NCI-H1092 treated with DMSO at 0.1 percent for 48 hours (cell line): ENCODE measurements at regions not wholly inside any gene's neighbourhood (a gene's known extent, or its start where the extent isn't known, plus 50 kb on each side); places are given as distances from the start of the nearest gene placed in this dataset.
A peak's percentile ranks its signal among the peaks of the same experiment; 100 is the strongest.

ENCODE experiments used
- DNase-seq: peaks from one replicate; lab custom pipeline; 2025; lab: John Stamatoyannopoulos, UW

DNA sequence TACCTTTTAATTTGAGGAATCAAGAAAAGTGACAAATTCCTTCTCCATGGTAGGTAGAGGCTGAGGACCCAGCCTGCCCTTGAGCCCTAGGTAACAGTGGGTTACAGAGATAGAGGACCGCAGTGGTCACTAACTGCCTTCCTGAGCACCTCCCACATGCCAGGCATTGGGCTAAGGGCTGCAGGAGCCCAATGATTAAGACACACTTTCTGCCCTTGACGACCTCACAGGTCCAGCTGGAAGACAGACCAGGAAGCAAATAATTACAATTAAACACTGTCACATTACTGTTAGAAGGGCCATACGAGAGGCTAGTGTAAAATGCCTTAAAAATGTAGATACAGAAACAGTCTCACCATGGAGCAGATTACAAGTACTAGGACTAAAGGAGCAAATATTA is 156.8 kb upstream of the NFE2L3 start:
- no peak for DNase-seq

DNA sequence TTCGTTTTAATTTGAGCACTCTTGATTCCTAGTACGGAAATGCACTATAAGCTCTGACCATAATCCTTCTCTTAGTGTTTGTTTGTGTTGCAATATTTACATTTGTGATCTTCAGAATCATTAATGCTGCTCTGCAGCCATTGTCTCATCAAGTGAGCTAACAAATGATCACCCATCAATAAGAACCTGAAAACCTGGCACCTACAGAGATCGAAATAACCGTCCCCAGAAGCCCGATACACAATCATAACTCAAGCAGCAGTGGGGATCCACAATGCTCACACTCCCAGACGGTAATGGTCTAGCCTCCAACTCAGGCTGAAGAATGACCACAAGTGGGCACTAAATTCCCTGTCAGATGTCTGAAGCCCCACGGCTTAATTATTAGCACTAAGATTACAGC is 156.0 kb upstream of the NFE2L3 start:
- peak; percentile 29 for DNase-seq

DNA sequence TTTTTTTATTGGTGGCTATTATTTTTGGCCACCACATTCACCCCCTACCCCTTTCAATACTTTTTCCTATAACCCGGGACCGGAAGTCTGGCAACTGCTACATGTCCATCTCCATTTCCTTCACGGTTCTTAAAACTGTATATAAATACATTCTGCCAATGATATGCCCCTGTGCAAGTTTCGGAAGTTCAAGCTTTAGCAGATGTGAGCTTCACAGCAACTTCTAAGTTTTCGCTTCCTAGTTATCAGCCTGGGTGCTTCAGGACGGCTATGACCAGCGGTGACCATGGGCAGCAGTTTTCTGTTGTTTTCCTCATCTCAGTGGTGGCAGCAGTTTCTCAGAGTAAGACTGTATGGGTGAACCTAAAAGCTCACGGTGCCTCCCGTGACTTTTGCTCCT is 153.5 kb upstream of the NFE2L3 start:
- DNase-seq = no peak

DNA sequence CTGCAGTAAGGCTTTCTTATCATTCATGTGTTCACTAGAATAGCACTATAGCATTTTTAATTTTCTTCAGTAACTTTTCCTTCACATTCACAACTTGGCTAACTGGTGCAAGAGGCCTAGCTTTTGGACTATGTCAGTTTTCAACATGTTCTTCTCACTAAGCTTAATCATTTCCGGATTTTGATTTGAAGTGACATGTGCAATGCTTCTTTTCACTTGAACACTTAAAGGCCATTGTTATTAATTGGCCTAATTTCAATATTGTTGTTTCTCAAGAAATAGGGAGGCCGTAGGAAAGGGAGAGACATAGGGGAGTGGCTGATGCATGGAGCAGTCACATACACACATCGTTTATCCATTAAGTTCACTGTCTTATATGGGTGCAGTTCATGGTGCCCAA is 151.2 kb upstream of the NFE2L3 start:
- DNase-seq = no peak

DNA sequence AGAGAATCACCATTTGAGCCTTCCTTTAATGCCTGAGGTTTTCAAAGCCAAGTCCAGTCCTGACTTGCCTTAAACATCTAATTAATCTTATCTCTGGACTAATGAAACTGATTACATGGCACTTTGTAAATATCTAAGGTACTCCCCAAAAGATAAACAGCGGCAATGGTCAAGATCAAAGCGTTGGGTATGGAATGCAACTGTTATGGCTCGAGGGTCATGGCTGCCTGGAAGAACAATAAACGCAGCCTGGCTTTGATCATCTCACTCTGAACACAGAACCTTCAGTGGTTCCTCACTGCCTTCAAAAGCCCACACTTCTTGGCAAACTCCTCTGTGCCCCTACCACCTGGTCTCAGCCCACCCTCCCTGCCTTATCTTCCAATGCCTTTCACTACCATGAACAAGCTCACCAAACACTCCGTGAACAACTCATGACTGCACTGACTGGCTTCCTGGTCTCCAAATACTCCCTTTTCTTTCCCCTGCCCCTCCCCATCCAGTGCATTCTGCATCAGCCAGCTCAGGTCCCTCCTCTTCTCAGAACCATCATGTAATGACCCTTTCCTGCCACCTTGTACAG is 150.2 kb upstream of the NFE2L3 start:
- DNase-seq = no peak

DNA sequence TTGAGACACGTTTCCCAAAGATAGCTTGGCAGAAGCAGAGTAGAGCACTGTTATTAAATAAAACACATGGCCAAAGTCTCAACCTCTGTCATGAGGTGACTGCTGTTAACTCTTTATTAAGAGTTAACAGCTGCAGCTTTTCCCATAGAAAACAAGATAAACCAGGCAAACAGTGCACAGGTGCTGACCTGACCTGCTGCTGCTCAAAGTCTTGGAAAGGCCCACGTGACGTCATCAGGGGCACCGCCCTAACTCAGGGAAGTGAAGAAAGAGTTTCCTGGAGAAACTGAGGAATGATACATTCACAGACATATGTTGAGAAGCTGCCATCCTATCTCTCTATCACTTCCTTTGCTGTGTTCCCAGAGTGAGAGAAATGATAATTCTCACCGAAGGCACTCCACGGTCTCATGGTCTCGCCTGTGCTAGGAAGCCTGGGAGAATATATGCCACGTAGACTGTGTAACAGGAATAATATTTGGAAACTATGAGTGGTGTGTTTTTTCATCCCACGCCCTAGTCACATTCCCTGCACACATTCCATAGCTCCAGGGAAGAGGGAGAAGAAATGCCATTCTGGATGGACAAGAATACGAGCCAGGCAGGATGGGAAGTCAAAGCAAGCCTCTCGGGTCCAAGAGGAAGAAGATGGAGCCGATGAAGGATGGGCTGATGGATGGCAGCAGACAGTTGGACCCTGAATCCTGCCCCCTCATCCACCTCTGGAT is 146.2 kb upstream of the NFE2L3 start:
- no peak for DNase-seq

DNA sequence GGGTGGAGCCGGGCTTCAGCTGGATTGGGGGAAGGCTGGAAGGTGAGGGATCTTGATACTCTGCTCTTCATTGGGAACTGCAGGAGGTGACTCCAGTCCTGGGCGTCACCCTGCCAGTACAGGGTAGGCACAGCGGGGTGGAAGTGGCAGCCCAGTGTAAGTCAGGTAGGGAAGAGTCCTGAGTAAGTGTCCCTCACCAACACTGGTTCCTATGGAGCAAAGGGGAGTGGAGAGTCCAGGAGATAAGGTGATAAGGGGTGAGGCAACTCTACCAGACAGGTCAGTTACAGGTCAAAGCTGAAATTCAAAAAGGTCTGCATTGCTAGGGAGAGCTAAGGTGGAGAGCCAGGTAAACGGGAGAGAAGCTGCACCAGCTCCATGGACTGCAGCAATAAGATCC is 145.6 kb upstream of the NFE2L3 start:
- DNase-seq = no peak

DNA sequence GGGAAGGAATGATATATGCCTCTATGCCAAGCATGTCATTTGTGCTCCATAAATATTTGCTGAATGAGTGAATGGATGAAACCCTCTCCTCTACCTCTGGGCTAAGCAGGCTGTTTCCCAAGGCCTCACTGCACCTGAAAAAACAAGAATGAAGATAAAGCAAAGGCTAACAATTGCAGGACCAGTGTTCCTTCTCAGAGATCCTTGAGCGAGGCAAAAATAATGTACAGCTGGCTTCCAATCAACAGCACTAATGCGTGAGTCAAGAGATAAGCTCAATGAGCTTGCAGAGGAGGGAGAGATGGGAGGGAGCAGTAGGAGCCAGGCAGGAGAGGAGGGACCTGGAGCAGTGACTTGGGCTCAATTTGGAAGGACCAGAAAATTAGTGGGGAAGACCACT is 144.5 kb upstream of the NFE2L3 start:
- no peak for DNase-seq

DNA sequence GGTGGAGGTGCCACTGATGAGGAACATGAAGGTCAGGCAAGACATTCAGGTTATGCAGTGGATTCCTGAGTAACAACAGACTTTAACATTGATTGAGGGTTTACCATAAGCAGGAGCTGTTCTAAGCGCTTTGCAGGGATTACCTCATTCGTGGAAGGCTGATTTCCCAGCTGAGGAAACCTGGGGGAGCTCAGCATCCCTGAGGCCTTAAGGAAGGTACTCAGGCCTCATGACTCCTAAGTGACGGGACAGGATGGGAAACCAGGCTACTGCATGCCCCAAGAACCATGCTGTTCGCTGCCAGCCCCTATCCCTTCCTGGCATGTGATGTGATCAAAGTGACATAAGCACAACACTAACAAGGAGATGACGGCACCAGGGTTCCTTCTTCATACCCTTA is 143.6 kb upstream of the NFE2L3 start:
- no peak for DNase-seq

DNA sequence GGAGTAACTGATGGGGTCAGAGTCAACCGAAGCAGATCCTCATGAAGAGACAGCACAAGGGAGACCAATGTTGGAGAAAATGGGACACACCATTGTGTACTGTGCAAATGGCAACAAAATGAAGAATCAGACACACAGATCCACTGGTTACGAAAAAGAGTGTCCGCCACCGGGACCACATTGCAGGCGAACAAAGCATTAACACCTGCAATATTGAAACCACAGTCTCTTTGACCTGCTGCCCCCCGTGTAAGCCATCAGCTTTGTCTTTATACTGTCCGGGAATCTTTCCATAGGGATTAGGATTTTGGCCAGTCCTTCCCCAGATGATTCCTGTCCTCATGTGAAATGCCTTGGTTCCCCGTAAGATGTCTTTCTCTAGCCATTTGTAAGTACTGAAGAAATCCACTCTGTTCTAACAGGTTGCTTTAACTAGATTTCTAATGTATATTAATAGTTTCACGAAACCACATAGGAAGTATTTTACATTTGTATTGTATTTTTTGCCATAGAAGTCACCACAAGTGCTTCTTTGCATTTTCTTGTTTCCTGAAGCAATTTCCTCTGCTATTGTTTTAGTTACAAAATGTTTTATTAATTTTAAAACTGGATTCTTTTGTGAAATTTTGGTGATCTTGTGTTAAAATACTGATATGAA is 140.8 kb upstream of the NFE2L3 start:
- DNase-seq = no peak

DNA sequence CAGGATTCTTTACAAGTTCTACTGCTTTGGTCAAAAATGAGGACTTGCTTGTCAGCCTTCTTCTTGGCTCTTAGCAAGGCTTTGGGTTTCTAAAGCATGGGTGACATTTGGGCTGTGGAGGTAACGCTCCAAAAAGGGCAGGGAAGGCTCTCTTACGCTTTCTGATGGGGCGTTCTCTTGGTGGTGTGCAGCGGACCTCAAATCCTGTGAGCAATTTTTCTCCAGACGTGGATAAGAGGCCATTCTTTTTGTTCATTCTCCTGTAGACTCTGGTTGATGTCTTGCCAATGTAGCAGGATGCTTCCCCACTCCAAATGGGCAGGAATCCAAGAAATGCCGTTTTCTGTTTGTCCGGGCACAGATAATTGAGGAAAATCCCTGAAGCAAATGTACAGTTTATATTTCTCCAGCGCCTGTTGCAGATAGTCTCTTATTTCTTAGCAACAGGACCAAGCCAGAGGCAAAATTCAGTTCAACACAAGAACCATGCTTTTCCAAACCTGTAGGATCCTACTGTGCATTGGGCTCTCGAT is 138.4 kb upstream of the NFE2L3 start:
- peak; percentile 89 for DNase-seq

DNA sequence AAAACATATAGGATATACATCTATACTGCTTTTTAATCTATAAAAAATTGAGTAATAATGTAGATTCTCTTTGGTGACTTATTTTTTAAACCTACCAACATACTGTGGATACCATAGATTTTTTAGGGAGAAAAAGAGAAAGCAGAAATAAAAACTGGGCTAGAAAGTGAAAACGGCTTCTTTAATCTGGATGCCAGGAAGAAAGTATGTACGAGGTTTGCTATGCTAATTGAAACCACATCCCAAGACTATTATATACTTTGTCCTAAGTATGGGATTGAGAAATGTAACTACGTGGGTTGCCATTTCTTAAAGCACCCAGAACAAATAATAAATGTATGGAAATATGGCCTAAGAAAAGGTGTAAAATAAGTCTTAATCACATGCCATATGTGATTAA is 129.0 kb upstream of the NFE2L3 start:
- no peak for DNase-seq

DNA sequence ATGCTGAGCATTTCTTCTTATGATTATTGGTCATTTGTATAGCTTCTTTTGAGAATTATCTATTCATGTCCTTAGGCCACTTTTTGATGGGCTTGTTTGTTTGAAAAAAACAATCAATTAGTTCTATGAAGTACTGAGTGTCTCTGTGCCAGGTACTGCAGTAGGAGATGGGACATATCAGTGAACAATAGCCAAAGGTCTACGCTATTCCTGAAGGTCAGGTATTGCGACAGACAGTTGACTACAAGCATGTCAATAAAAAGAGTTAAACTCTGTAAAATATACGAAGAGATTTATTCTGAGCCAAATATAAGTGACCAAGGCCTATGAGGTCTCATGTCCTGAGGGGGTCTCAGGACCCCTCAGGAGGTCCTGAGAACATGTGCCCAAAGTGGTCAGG is 122.1 kb upstream of the NFE2L3 start:
- DNase-seq = no peak

DNA sequence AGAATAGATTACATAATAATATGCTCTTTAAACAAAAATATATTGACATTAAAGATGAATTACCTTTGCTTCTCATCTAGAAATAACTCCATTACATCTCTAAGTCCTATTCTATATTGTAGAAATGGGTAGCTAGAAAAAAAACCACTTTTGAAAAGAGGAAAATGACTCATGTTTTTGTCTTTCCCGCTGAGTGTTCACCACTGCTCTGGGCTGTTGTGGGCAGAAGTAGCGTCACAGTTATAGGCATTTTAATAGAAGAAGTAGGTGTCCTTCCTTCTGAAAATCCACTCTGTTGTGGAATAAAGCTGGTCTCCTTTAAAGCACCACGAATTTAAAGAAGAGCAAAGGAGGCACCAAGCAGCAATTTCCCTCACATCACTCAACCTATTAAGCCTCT is 117.6 kb upstream of the NFE2L3 start:
- no peak for DNase-seq

DNA sequence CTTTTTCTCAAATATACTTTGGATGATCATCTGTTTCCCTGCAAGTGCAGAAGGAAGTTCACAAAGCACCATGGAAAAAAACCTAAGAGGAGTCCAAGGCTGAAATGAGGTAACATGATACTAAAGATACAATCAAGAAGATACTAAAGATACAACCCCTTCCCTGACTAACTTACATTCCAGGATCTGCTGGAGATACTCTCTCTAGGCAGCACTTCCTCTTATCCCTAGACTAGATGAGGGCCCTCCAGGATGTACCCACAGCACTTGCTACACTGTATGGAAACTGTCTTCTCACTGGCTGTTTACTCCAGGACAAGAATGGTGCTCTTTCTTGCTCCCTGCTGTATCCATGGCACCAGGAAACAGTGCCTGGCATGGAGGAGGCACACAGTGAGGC is 116.4 kb upstream of the NFE2L3 start:
- DNase-seq = no peak

DNA sequence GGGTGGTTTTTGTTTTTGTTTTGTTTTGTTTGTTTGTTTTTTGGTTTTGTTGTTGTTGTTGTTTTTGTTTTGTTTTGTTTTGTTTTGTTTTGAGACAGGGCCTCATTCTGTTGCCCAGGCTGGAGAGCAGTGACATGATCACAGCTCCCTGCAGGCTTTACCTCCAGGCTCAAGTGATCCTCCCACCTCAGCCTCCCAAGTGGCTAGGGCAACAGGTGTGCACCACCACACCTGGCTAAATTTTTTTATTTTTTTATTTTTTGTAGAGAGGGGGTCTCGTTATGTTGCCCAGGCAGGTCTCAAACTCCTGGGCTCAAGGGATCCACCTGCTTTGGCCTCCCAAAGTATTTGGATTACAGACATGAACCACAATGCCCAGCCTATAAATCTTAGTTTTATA is 115.9 kb upstream of the NFE2L3 start:
- DNase-seq = no peak

DNA sequence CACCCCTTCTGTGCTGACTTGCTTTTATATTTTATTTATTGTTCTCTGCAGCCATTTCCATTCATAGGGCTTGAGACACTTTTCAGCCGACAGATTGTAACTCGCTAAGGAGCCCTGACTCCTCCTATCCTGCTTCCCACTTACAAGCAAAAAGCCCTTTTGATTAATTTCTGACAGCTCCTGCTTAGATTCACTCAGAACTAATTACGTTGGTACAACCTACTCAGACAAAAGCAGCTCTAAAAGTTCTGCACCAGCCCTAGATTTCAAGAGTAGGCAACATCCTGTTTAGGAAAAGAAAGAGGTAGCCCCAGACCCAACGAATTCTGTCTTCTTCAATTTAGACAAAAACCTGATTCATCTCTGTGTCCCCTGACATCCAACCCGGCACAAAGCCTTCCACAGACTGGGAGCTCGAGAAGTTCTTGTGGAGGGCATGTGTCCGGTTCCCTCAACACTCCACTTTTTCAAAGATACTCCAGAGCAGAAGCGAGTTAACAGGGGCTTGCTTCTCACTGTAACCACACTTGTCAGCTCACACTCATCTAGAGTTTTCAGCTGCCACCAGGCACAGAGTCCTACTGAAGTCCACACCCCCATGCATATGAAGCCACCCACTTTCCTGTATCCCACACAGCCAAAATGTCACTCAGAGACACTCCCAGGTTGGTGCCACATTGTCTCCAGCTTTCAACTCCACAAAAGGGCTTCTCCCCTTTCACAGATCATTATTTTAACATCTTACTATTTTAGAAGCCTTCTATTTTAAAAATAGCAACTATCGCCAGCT is 113.6 kb upstream of the NFE2L3 start:
- no peak for DNase-seq

DNA sequence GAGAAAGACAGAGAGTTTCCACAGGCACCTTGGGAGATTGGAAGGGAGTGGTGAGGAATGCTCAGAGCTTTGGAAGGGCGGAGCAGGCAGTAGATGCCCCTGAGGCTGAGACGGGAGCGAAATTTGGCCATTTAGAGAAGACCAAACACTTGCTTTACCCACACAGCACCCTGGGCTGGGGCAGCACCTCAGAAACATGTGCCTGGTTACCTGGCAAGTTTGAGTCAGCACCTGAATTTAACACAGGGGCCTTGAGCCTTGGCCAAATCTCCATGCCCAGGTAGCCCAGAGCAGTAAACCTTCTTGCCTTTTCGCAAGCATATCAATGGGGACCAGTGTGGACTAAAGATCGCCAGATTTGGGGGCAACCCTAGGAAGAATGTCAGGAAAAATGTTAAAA is 111.9 kb upstream of the NFE2L3 start:
- no peak for DNase-seq

DNA sequence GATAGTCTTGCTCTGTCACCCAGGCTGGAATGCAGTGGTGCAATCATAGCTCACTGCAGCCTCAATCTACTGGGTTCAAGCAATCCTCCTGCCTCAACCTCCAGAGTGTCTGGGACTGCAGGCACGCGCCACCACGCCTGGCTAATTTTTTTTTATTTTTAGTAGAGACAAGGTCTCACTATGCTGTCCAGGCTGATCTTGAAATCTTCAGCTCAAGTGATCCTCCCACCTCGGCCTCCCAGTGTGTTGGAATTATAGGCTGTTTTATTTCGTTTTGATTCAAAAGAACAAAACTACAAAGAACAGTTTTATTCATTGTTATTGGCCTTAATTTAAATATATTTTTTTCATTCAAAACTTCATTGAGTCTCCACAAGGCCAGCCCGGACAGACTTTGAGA is 109.8 kb upstream of the NFE2L3 start:
- no peak for DNase-seq

DNA sequence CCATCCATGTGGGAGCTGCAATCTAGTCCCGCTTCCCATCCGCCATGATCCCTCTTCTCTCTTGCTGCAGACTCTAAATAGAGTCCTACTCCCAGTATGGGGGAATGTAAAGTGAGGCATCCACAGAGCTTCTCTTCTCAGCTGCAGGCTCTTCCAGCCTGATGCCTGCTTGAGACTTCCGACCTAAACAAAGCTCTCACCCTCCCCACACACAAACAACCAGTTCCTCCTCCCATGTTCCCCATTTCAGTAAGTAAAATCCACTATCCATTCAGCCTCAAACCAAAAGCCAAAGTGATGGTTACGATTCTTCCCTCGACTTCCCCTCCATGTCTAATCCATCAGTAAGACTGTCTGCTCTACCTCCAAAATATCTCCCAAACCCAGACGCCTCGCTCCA is 108.2 kb upstream of the NFE2L3 start:
- no peak for DNase-seq

DNA sequence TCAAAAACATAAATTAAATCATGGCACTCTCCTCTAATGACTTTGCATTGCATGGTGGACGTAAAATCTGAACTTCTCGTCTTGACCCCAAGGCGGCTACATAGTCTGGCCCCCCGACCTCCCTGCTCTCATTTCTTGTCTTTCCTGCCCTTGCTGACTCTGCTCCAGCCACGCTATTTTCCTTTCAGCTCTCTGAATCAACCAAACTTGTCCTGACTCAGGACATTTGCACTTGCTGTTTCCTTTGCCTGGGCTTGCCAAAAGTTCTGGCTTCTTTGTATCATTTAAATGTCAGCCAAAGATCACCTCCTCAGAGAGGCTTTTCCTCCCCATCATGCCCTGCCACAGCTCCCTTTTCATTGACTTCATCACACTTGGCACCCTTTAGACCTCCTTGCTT is 107.7 kb upstream of the NFE2L3 start:
- no peak for DNase-seq

DNA sequence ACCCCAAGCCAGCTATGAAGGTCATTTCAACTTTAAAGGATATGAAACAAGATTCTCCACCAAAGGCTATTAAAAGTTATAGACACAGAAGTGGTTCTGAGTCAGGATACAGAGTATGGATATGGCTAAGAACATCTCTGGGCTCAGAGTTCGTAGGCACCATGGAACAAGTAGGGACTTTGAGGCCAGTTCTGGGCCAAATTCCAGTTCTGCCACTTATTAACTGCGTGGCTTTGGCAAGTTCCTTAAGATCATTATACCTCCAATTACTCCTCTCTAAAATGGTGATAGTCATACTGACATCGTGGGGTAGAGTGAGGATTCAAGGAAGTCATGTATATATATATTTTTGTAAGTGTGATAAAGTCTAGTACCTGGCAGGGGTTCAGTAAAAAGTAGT is 105.8 kb upstream of the NFE2L3 start:
- DNase-seq = no peak

DNA sequence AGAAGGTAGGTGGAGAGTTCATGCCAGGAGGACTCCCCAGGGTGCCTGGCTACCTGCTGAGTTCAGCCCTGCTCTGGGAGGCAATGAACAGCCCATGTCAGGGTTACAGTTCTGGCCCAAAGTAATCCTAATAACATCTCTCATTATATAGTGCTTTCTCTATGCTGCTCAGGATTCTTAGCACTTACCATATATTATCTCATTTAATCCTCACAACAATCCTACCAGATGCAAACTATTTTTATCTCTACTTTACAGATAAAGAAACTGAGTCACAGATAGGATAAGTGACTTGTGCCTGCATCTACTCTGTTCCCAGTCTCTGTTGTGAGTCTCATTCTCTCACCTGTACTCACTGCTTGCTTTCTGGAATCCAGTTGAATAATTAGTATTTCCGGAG is 105.1 kb upstream of the NFE2L3 start:
- DNase-seq = no peak
